ENCODE measurements at regions not wholly inside any gene's neighbourhood (a gene's known extent, or its start where the extent isn't known, plus 50 kb on each side); places are given as distances from the start of the nearest gene placed in this dataset.
"Not testable (repeated sequence)": the region's sequence is repeated elsewhere in the genome, so short reads cannot be mapped to it uniquely, and the experiment has no call there.

DNA sequence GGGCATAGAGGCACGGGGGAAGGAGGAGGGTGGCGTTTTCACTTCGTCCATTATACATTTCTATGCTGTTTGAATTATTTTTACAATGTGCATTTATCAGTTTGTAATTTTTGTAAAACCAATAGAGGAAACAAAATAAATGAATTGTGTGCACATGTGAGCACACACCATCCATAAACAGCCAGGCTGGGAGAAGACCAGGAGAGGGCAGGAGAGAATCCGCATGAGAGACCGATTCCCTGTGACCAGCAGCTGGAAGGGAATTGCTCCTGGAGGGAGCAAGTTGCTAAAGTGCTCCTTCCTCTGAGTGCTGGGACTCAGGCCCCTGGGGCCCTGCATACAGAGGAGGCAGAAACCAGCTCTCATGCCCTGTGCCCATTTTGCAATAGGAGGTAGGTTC, 126.0 kb downstream of the ABCC12 start:
- no peaks in the 10 kb centered on the region for H3K36me3 ChIP-seq
- no peak for DNase-seq
- H3K4me3 ChIP-seq: no peak overlapping the region
- H3K27me3 ChIP-seq: no peaks in the 10 kb centered on the region
- H3K27ac ChIP-seq: no peak overlapping the region
- H3K4me1 ChIP-seq: no peaks in the 10 kb centered on the region
- TF ChIP-seq POLR2A (IDR thresholded peaks at IDR 0.05): no peak
- TF ChIP-seq, protein P1, sequence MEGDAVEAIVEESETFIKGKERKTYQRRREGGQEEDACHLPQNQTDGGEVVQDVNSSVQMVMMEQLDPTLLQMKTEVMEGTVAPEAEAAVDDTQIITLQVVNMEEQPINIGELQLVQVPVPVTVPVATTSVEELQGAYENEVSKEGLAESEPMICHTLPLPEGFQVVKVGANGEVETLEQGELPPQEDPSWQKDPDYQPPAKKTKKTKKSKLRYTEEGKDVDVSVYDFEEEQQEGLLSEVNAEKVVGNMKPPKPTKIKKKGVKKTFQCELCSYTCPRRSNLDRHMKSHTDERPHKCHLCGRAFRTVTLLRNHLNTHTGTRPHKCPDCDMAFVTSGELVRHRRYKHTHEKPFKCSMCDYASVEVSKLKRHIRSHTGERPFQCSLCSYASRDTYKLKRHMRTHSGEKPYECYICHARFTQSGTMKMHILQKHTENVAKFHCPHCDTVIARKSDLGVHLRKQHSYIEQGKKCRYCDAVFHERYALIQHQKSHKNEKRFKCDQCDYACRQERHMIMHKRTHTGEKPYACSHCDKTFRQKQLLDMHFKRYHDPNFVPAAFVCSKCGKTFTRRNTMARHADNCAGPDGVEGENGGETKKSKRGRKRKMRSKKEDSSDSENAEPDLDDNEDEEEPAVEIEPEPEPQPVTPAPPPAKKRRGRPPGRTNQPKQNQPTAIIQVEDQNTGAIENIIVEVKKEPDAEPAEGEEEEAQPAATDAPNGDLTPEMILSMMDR (IDR thresholded peaks at IDR 0.05): no peak
- H3K9me3 ChIP-seq: no peaks in the 10 kb centered on the region

DNA sequence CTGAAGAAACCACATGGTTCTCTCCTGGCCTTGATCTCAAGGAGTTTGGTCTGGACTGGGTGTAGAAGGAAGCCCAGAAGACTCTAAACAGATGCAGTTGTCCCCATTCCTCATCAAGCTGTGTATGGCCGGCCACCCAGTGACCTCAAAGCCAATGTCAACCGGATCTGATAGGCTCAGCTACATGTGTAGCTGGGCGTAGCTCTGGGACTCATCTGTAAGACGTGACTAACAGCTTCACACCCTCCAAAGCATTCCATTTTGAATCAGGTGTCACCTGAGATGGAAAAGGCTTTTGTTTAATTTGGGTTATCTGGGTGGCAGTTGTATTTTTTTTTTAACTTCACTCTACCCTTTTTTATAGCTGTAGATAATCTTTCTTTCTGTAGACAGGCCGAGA, 130.4 kb downstream of the ABCC12 start:
- no peak for DNase-seq
- Histone ChIP-seq H3K4me3 (no peak overlapping the region), H3K36me3 (no peaks in the 10 kb centered on the region), H3K27ac (no peak overlapping the region), H3K9me3 (no peaks in the 10 kb centered on the region), H3K4me1 (no peaks in the 10 kb centered on the region), H3K27me3 (no peaks in the 10 kb centered on the region)
- TF ChIP-seq POLR2A (IDR thresholded peaks at IDR 0.05): no peak
- TF ChIP-seq, protein P1 (IDR thresholded peaks at IDR 0.05): no peak

DNA sequence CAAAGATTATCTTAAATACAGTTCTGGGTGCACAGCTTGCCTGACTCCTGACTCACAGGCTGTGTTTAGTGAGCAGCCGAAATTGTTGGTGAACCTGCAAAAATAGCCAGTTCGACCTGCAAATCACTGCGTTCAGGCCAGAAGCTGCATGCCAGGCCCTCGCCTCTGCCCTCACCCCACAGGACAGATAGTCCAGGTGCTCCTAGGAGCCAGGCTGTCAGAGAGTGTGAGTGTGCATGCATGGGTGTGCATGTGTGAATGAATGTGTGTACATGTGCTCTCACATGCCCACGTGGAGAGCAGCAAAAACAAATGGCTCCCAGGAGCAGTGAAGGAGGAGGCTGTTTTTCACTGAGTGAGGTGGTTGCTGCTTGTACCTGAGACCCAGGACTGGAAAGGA, 131.8 kb downstream of the ABCC12 start:
- TF ChIP-seq, protein P1 (IDR thresholded peaks at IDR 0.05): no peak
- TF ChIP-seq POLR2A (IDR thresholded peaks at IDR 0.05): no peak

DNA sequence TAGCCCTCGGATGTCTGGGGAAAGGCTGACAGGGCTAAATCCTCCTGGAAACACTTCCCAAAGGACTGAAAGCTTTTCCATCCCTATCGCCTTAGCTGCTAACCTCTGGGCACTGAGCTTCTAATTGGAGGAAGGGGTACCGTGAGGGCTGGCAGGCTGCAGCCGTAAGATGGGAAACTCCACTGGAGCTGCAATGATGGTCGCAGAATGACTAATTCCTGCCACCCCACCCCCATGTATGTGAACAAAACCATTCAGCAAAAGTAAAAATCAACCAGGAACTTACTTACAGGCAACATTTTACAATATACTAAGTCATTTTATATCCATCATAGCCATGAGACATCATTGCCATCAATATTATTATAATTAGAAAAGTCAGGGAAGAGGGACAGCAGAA, 133.3 kb downstream of the ABCC12 start:
- TF ChIP-seq, protein P1 (IDR thresholded peaks at IDR 0.05): no peak
- TF ChIP-seq POLR2A (IDR thresholded peaks at IDR 0.05): no peak
- H3K36me3 ChIP-seq: no peaks in the 10 kb centered on the region
- H3K27me3 ChIP-seq: no peaks in the 10 kb centered on the region
- H3K27ac ChIP-seq: no peak overlapping the region
- H3K4me3 ChIP-seq: no peak overlapping the region
- H3K9me3 ChIP-seq: no peaks in the 10 kb centered on the region
- no peaks in the 10 kb centered on the region for H3K4me1 ChIP-seq
- DNase-seq: no peak

More for the DNA sequence above, 131.8 kb downstream of the ABCC12 start:
- no peaks in the 10 kb centered on the region for H3K27me3 ChIP-seq
- H3K27ac ChIP-seq: no peak overlapping the region
- DNase-seq: no peak
- H3K36me3 ChIP-seq: no peaks in the 10 kb centered on the region
- no peaks in the 10 kb centered on the region for H3K9me3 ChIP-seq
- no peak overlapping the region for H3K4me3 ChIP-seq
- no peaks in the 10 kb centered on the region for H3K4me1 ChIP-seq

DNA sequence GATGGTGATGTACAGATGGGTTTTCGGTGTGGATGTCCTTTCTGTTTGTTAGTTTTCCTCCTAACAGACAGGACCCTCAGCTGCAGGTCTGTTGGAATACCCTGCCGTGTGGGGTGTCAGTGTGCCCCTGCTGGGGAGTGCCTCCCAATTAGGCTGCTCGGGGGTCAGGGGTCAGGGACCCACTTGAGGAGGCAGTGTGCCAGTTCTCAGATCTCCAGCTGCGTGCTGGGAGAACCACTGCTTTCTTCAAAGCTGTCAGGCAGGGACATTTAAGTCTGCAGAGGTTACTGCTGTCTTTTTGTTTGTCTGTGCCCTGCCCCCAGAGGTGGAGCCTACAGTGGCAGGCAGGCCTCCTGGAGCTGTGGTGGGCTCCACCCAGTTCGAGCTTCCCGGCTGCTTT, 135.2 kb downstream of the ABCC12 start:
- not testable (repeated sequence) for H3K36me3 ChIP-seq, DNase-seq, H3K27me3 ChIP-seq, H3K4me3 ChIP-seq, H3K4me1 ChIP-seq, H3K9me3 ChIP-seq, H3K27ac ChIP-seq

DNA sequence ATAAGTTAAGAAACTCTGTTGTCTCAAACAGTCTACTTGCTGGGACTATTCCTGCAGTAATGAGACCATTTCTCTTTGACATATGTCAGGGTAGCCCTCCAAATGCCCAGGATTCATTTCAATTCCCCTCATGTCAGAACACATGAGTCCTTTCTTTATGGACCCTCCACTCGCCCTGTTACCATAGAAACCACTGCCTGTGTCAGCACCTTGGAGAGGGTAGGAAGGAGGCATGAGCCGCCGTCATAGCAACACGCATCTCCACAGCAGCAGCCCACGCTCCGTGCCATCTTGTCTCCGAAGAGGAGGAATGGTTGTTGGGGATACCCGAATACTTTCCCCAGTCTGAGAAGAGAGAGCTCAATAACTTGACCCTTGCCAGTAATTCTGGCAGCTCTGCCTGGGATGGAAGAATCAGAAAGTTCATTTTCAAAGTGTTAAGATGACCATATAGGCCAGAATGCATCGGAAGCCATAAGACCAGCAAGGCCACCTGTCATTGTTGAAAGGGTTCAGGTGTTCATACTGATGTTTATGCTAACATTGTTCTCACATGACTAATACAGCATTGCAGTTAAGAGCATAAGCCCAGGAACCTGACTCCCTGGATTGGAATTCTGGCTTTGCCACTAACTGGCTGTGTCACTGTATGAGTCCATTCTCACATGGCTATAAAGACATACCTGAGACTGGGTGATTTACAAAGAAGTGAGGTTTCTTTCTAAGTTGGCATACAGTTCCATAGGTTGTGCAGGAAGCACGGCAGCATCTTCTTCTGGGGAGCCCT, 141.3 kb downstream of the ABCC12 start:
- no peaks in the 10 kb centered on the region for H3K27me3 ChIP-seq
- TF ChIP-seq, protein P1 (IDR thresholded peaks at IDR 0.05): no peak
- no peak for TF ChIP-seq POLR2A (IDR thresholded peaks at IDR 0.05)
- no peaks in the 10 kb centered on the region for H3K4me1 ChIP-seq
- H3K36me3 ChIP-seq: no peaks in the 10 kb centered on the region
- H3K4me3 ChIP-seq: no peak overlapping the region
- no peak for DNase-seq
- no peak overlapping the region for H3K27ac ChIP-seq
- H3K9me3 ChIP-seq: no peaks in the 10 kb centered on the region
